CD14-positive monocyte (primary cell): ENCODE measurements at regions not wholly inside any gene's neighbourhood (a gene's known extent, or its start where the extent isn't known, plus 50 kb on each side); places are given as distances from the start of the nearest gene placed in this dataset.
"Not testable (repeated sequence)": the region's sequence is repeated elsewhere in the genome, so short reads cannot be mapped to it uniquely, and the experiment has no call there.

Experiments
- DNase-seq, 3 donors: peaks; one replicate each; pipeline ENCODE4 v3.0.0-alpha.2; 2011 to 2022
- H2AFZ ChIP-seq: 2 replicates; pipeline ENCODE4 v1.6.0; 2012; ENCODE audit warnings: mild to moderate bottlenecking, low read depth, low read length, inconsistent platforms; ENCODE audit not compliant: insufficient read depth, poor library complexity, severe bottlenecking
- H3K27ac ChIP-seq, 2 donors: 1 replicate in 1 of 2; 2 replicates in 1 of 2; pipeline ENCODE4 v1.5.1; 2012 to 2013; ENCODE audit warnings: low read length in 2 of 2, control low read depth in 1 of 2, inconsistent platforms in 1 of 2, low read depth in 1 of 2, mild to moderate bottlenecking in 1 of 2
- H3K27me3 ChIP-seq, 2 donors: one replicate each; pipeline versions ENCODE4 v1.6.0 to v1.6.1; 2011 to 2013; ENCODE audit warnings: low read length in 2 of 2; ENCODE audit not compliant: control insufficient read depth in 2 of 2, insufficient read depth in 2 of 2
- H3K36me3 ChIP-seq, 2 donors: replicated peaks in 1 of 2; 1 replicate in 1 of 2; 2 replicates in 1 of 2; pipeline versions ENCODE4 v1.5.1 to v1.6.1; 2012 to 2013; ENCODE audit warnings: low read length in 2 of 2, control low read depth in 1 of 2, inconsistent platforms in 1 of 2, mild to moderate bottlenecking in 1 of 2; ENCODE audit not compliant: insufficient read depth in 2 of 2, control insufficient read depth in 1 of 2
- H3K4me1 ChIP-seq, 2 donors: 1 replicate in 1 of 2; 2 replicates in 1 of 2; pipeline versions ENCODE4 v1.5.1 to v1.6.1; 2012 to 2013; ENCODE audit warnings: low read length in 2 of 2, control low read depth in 1 of 2, inconsistent platforms in 1 of 2, mild to moderate bottlenecking in 1 of 2, moderate library complexity in 1 of 2; ENCODE audit not compliant: insufficient read depth in 2 of 2, control insufficient read depth in 1 of 2
- H3K4me2 ChIP-seq: replicated peaks from 2 replicates; pipeline ENCODE3; 2012; ENCODE audit warnings: low read length, moderate library complexity, mild to moderate bottlenecking; ENCODE audit not compliant: poor library complexity, severe bottlenecking; ENCODE audit errors: extremely low read depth
- H3K4me3 ChIP-seq, 3 experiments: fragments of 200-600 bp in 1 of 3; sonication (generic) in 1 of 3; replicated peaks in 1 of 3; 1 replicate in 2 of 3; 2 replicates in 1 of 3; pipeline ENCODE4 v1.5.1; 2011 to 2013; ENCODE audit warnings: low read length in 3 of 3, mild to moderate bottlenecking in 3 of 3, control low read depth in 2 of 3, low read depth in 2 of 3, inconsistent platforms in 1 of 3, moderate library complexity in 1 of 3
- H3K79me2 ChIP-seq: 2 replicates; pipeline ENCODE4 v1.6.0; 2012; ENCODE audit warnings: mild to moderate bottlenecking, control low read depth, inconsistent platforms, low read length, moderate library complexity; ENCODE audit not compliant: insufficient read depth
- H3K9ac ChIP-seq: 2 replicates; pipeline ENCODE4 v1.6.0; 2017; ENCODE audit warnings: low read length, mild to moderate bottlenecking; ENCODE audit not compliant: insufficient read depth, poor library complexity, severe bottlenecking
- H3K9me3 ChIP-seq, 2 donors: replicated peaks in 1 of 2; 1 replicate in 1 of 2; 2 replicates in 1 of 2; pipeline versions ENCODE4 v1.5.1 to v1.6.1; 2012 to 2013; ENCODE audit warnings: low read length in 2 of 2, control low read depth in 1 of 2; ENCODE audit not compliant: control insufficient read depth in 1 of 2, insufficient read depth in 1 of 2
- H4K20me1 ChIP-seq: 2 replicates; pipeline ENCODE4 v1.6.0; 2012; ENCODE audit warnings: mild to moderate bottlenecking, low read length, control low read depth, moderate library complexity; ENCODE audit not compliant: insufficient read depth
- H3K27ac Mint-ChIP-seq, 7 donors: one replicate each; pipeline ENCODE4 v1.8.0; 2020; ENCODE audit warnings: mild to moderate bottlenecking in 7 of 7, mixed read lengths in 7 of 7, moderate library complexity in 6 of 7, inconsistent platforms in 2 of 7
- H3K27me3 Mint-ChIP-seq, 3 donors: one replicate each; pipeline ENCODE4 v1.8.0; 2021 to 2022; ENCODE audit warnings: low read depth in 3 of 3, mild to moderate bottlenecking in 3 of 3, mixed read lengths in 3 of 3, moderate library complexity in 3 of 3, inconsistent platforms in 1 of 3
- H3K36me3 Mint-ChIP-seq, 2 donors: one replicate each; pipeline ENCODE4 v1.8.0; 2020; ENCODE audit warnings: mixed read lengths in 2 of 2, inconsistent platforms in 1 of 2, mild to moderate bottlenecking in 1 of 2
- H3K4me1 Mint-ChIP-seq: one replicate; pipeline ENCODE4 v1.8.0; 2020; ENCODE audit warnings: mild to moderate bottlenecking, mixed read lengths
- H3K4me3 Mint-ChIP-seq, 2 donors: one replicate each; pipeline ENCODE4 v1.8.0; 2020; ENCODE audit warnings: mild to moderate bottlenecking in 2 of 2, mixed read lengths in 2 of 2, moderate library complexity in 1 of 2
- H3K9me3 Mint-ChIP-seq, 7 donors: one replicate each; pipeline ENCODE4 v1.8.0; 2020 to 2022; ENCODE audit warnings: mixed read lengths in 7 of 7, mild to moderate bottlenecking in 6 of 7, moderate library complexity in 6 of 7, inconsistent platforms in 2 of 7
- CTCF ChIP-seq: fragments of 200-600 bp; IDR thresholded peaks from one replicate; pipeline ENCODE4 v1.8.0; 2022; ENCODE audit warnings: antibody characterized with exemption, mild to moderate bottlenecking
- WGBS: methylation state at CpG from one replicate; pipeline ENCODE4 v1.1.5; 2013; ENCODE audit warnings: missing lambda C conversion rate; ENCODE audit not compliant: insufficient coverage; 5-methylcytosine and 5-hydroxymethylcytosine counted together
- intact Hi-C, 2 donors: fragments of 100-400 bp; cut with micrococcal nuclease; formaldehyde crosslinking; loops; one replicate each; pipeline versions ENCODE4 v1.15.0 to v1.15.1; 2023

GRCh38 chr10:58063861-58064480 is 203.7 kb downstream of the IPMK start:
- H3K9ac ChIP-seq, result no peak overlapping the region
- H3K4me3 ChIP-seq, result no peak overlapping the region
- H3K9me3 ChIP-seq, result no peaks in the 10 kb centered on the region
- H3K4me1 ChIP-seq, result no peaks in the 10 kb centered on the region
- H3K27me3 ChIP-seq, result no peaks in the 10 kb centered on the region
- intact Hi-C loops, result no loop called here
- no peaks in the 10 kb centered on the region for H3K79me2 ChIP-seq
- no CpG with 5 or more reads among the region's 7 CpGs for WGBS
- DNase-seq, result no peak
- H2AFZ ChIP-seq, result no peak overlapping the region
- no peak overlapping the region for H3K27ac Mint-ChIP-seq
- H3K36me3 Mint-ChIP-seq, result no peaks in the 10 kb centered on the region
- H3K4me1 Mint-ChIP-seq, result no peaks in the 10 kb centered on the region
- no peak overlapping the region for H3K27ac ChIP-seq
- no peak overlapping the region for H3K4me2 ChIP-seq
- peaks cover under 1 to 2% (median 1%) of the 10 kb centered on the region in 3 donors for H3K27me3 Mint-ChIP-seq
- no peak overlapping the region for H3K4me3 Mint-ChIP-seq
- H3K9me3 Mint-ChIP-seq, result no peaks in the 10 kb centered on the region
- no peak for TF ChIP-seq CTCF
- H3K36me3 ChIP-seq, result no peaks in the 10 kb centered on the region
- H4K20me1 ChIP-seq, result no peaks in the 10 kb centered on the region

GRCh38 chr10:58058683-58059082 is 209.0 kb downstream of the IPMK start:
- H2AFZ ChIP-seq, H4K20me1 ChIP-seq, intact Hi-C loops, H3K9me3 Mint-ChIP-seq, H3K36me3 Mint-ChIP-seq, H3K79me2 ChIP-seq, H3K27ac ChIP-seq, H3K4me1 Mint-ChIP-seq, H3K9me3 ChIP-seq, H3K4me2 ChIP-seq, H3K36me3 ChIP-seq, H3K9ac ChIP-seq, H3K27me3 ChIP-seq, H3K4me1 ChIP-seq, H3K27ac Mint-ChIP-seq, H3K4me3 Mint-ChIP-seq, DNase-seq, H3K4me3 ChIP-seq, H3K27me3 Mint-ChIP-seq: not testable (repeated sequence)
- WGBS, result no CpG with 5 or more reads among the region's 1 CpG
